NT2/D1 (cell line): ENCODE measurements at regions not wholly inside any gene's neighbourhood (a gene's known extent, or its start where the extent isn't known, plus 50 kb on each side); places are given as distances from the start of the nearest gene placed in this dataset.

ENCODE experiments used
- YY1 ChIP-seq: IDR thresholded peaks from 2 replicates; pipeline ENCODE4 v1.6.1; 2011; ENCODE audit not compliant: insufficient read length, insufficient read depth
- ZNF274 ChIP-seq: IDR thresholded peaks from 2 replicates; pipeline ENCODE4 v1.6.1; 2011; ENCODE audit warnings: mild to moderate bottlenecking, low read depth, low read length

DNA sequence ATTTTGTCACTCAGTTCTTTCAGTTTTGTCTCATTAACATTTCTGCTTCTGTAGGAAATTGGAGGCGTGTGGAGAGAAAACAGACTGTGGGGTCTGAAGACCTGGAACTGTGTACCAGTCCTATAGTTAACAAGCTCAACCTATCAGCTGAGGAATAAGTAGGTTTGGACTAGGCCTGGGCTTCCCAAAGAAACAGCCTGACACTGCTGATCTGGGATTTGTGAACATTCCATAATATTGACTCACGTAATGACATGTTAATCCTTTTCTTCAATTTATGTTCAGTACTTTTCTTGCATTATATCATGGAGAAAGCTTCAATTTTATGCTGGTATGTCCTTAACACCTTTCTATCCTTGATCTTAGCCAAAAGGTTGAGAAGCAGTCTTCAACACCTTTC is 181.6 kb upstream of the RORA start:
- TF ChIP-seq ZNF274 (no peak), YY1 (no peak)
